HUES6 (cell line): ENCODE measurements at regions not wholly inside any gene's neighbourhood (a gene's known extent, or its start where the extent isn't known, plus 50 kb on each side); places are given as distances from the start of the nearest gene placed in this dataset.

ENCODE experiments used
- H3K27ac ChIP-seq: 2 replicates; pipeline ENCODE4 v1.7.0; 2013; ENCODE audit warnings: low read depth, mild to moderate bottlenecking, low read length, inconsistent platforms
- H3K27me3 ChIP-seq: 2 replicates; pipeline ENCODE4 v1.6.1; 2013; ENCODE audit warnings: low read length; ENCODE audit not compliant: control insufficient read depth, insufficient read depth
- H3K36me3 ChIP-seq: 2 replicates; pipeline ENCODE4 v1.6.1; 2013; ENCODE audit warnings: low read length; ENCODE audit not compliant: control insufficient read depth, insufficient read depth
- H3K4me1 ChIP-seq: 2 replicates; pipeline ENCODE4 v1.6.1; 2013; ENCODE audit warnings: low read length; ENCODE audit not compliant: control insufficient read depth, insufficient read depth
- H3K4me3 ChIP-seq: 2 replicates; pipeline ENCODE4 v1.5.1; 2013; ENCODE audit warnings: low read depth, low read length
- H3K9ac ChIP-seq: one replicate; pipeline ENCODE4 v1.6.1; 2013; ENCODE audit warnings: mild to moderate bottlenecking, low read length
- H3K9me3 ChIP-seq: 2 replicates; pipeline ENCODE4 v1.6.1; 2013; ENCODE audit warnings: low read depth, low read length; ENCODE audit not compliant: control insufficient read depth, insufficient read depth

DNA sequence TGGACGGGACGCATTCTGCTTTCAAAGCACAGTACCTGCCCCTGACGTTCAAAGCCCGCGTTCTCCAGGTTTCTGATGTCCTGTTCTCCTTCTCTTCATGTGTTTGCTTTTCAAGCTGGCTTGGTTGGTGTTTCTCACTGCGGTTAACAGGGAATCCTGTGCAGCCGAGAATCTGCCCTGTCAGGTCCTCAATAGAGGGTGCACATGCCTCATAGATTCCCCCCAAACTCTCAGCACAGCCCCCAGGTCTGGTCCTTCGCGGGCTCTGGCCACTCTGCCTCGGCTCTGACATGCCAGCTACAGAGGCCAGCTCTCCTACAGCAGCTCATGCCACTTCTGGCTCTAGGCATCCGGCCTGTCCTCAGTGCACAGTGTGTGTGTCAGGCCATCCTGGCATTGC is 1343.8 kb downstream of the TBC1D22A start:
- Histone ChIP-seq H3K36me3 (no peaks in the 10 kb centered on the region), H3K4me3 (no peak overlapping the region), H3K27ac (no peak overlapping the region), H3K4me1 (no peaks in the 10 kb centered on the region), H3K9ac (no peak overlapping the region), H3K9me3 (peaks cover 22% of the 10 kb centered on the region), H3K27me3 (no peaks in the 10 kb centered on the region)

- Histone ChIP-seq H3K36me3 (no peaks in the 10 kb centered on the region), H3K4me3 (no peak overlapping the region), H3K9me3 (peaks cover 22% of the 10 kb centered on the region), H3K27me3 (no peaks in the 10 kb centered on the region), H3K4me1 (no peaks in the 10 kb centered on the region), H3K27ac (no peak overlapping the region), H3K9ac (no peak overlapping the region)
Measured at GRCh38 chr22:48105259-48105658, 1342.8 kb downstream of the TBC1D22A start.

GRCh38 chr22:48104766-48105165 is 1342.3 kb downstream of the TBC1D22A start:
- Histone ChIP-seq H3K36me3 (no peaks in the 10 kb centered on the region), H3K27me3 (no peaks in the 10 kb centered on the region), H3K9me3 (peaks cover 22% of the 10 kb centered on the region), H3K9ac (no peak overlapping the region), H3K4me3 (no peak overlapping the region), H3K27ac (no peak overlapping the region), H3K4me1 (no peaks in the 10 kb centered on the region)

DNA sequence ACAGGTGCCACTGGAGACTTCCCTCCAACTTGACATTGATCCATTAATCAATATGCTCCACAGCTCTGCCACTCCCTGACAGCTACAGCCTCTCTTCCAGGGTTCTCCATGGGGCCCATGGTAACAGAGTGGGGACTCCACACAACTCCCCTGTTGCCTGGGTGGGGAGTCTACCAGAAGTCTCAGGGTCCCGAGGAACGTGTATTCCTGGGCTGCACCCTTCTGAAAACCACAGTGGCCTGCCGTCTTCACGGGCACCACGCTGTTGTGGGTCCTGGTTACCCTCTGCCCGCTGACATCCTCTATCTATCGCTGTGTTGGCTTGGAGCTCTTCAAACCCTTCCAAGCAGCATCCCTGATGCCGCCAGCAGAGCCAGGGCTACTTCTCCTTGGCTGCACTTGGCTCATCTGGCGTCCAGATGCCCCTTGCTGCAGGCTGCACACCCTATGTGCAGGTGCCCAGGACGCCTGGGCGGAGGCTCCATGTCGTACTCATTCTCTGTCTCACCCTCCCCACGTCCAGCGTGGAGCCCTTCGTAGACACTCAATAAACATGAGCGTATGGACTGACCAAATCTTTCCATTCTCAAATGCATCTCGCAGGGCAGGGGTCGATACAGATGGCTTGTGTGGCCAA is 1341.8 kb downstream of the TBC1D22A start:
- H3K9me3 ChIP-seq, result peaks cover 22% of the 10 kb centered on the region
- no peaks in the 10 kb centered on the region for H3K36me3 ChIP-seq
- no peaks in the 10 kb centered on the region for H3K4me1 ChIP-seq
- H3K27me3 ChIP-seq, result no peaks in the 10 kb centered on the region
- no peak overlapping the region for H3K9ac ChIP-seq
- H3K4me3 ChIP-seq, result no peak overlapping the region
- H3K27ac ChIP-seq, result no peak overlapping the region

DNA sequence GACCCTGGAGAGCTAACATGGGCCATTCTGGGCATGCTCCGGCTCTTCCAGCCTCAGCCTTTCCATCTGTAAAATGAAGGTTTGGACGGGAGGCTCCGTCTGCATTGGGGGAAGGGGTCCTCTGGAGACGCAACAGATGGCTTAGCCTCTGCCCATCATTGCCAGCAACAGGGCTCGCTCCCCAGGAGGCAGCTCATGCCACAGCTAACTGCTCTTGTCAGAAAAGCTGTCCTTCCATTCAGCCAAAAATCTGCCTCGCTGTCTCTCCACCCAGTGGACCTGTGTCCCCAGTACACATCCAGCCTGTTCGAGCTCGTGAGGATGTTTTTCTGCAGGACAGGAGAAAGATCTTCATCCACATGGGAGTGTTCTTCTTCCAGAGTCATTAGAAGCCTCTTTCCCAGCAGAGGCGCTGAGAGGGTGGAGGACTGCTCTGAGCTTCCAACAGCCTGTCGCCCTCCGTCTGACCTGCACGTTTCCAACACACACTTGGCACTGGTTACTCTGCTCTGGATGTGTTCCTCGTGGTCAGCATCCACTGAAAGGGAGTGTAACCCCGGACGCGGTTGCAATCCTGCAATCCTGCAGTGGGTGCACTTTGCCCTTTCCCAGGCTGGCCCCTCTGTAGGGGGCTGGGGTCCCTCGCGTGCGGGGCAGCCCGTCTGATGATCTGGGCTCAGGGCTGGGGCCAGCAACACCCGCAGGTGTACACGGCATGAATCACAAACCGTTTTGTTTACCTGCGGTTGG is 1340.9 kb downstream of the TBC1D22A start:
- Histone ChIP-seq H3K27me3 (no peaks in the 10 kb centered on the region), H3K9ac (no peak overlapping the region), H3K27ac (no peak overlapping the region), H3K4me3 (no peak overlapping the region), H3K4me1 (no peaks in the 10 kb centered on the region), H3K36me3 (no peaks in the 10 kb centered on the region), H3K9me3 (peaks cover 15% of the 10 kb centered on the region)

- H3K27me3 ChIP-seq, result no peaks in the 10 kb centered on the region
- no peaks in the 10 kb centered on the region for H3K36me3 ChIP-seq
- H3K27ac ChIP-seq, result no peak overlapping the region
- no peaks in the 10 kb centered on the region for H3K4me1 ChIP-seq
- H3K9ac ChIP-seq, result no peak overlapping the region
- peaks cover 14% of the 10 kb centered on the region for H3K9me3 ChIP-seq
- no peak overlapping the region for H3K4me3 ChIP-seq
Measured at GRCh38 chr22:48102581-48102980, 1340.1 kb downstream of the TBC1D22A start.

DNA sequence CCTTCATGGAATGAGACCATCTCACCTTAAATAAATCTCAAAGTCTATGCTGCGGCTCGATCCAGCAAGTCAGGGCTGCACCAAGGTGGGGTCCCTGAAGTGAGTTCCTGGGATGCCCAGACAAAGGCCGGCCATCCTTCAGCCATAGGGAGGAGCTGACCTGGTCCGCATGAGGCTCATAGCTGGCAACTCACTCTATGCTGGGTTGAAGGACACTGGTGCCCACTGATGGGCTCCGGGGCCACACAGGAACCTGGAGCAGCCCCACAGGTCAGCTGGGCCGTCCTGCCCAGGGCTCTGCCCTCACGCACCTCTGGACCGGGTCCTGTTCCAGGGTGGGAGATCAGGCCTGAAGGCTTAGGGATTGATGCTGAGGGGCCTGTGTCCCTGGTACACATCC is 1339.3 kb downstream of the TBC1D22A start:
- Histone ChIP-seq H3K36me3 (no peaks in the 10 kb centered on the region), H3K4me1 (peaks cover 6% of the 10 kb centered on the region; the same call in 1 of the 2 replicates), H3K27ac (no peak overlapping the region), H3K4me3 (no peak overlapping the region), H3K9me3 (peaks cover 14% of the 10 kb centered on the region), H3K9ac (no peak overlapping the region), H3K27me3 (no peaks in the 10 kb centered on the region)

- H3K27ac ChIP-seq, result no peak overlapping the region
- no peak overlapping the region for H3K4me3 ChIP-seq
- no peaks in the 10 kb centered on the region for H3K36me3 ChIP-seq
- H3K27me3 ChIP-seq, result no peaks in the 10 kb centered on the region
- H3K9me3 ChIP-seq, result peaks cover 14% of the 10 kb centered on the region
- H3K9ac ChIP-seq, result no peak overlapping the region
- peaks cover 9% of the 10 kb centered on the region; the same call in 1 of the 2 replicates for H3K4me1 ChIP-seq
Measured at GRCh38 chr22:48100685-48101417, 1338.4 kb downstream of the TBC1D22A start.

DNA sequence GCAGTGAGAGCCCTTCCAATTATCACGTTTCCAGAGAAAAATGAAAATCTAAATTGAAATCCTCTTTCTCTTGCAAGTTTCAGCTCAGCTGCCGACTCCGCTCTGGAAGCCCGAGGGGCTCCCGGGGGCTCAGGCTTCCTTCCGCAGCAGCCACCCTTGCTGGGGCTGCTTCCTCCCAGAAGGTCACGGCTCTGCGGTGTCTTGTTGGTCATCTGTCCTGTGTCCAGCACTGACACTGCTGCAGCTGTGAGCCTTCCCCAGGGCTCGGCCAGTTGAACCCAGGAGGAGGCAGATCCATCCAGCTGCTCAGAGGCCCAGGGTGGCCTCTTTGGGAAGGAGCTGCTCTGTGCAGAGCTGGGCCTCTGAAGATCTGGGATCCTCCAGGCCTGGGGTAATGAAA is 1337.2 kb downstream of the TBC1D22A start:
- peaks cover 14% of the 10 kb centered on the region for H3K9me3 ChIP-seq
- H3K9ac ChIP-seq, result no peak overlapping the region
- no peaks in the 10 kb centered on the region for H3K27me3 ChIP-seq
- H3K36me3 ChIP-seq, result no peaks in the 10 kb centered on the region
- no peak overlapping the region for H3K27ac ChIP-seq
- peaks cover 9% of the 10 kb centered on the region; the same call in 1 of the 2 replicates for H3K4me1 ChIP-seq
- H3K4me3 ChIP-seq, result no peak overlapping the region

DNA sequence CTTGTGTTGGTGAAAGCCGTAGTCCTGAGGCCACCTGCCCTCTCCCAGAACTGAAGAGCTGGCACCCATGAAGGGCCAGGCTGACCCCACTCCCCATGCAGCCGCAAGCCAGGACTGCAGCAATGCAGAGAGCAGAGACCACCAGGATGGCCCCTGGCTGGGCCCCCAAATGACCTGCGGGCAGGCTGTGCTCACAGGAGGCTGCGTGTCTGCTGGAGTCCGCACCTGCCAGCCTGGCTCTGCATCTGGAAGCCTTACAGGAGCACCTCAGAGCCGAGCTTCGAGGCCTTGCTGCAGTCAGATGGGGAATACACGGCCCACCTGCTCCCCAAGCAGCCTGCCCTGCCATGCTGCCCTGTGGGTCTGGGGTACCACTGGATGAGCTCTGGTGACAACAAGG is 1336.8 kb downstream of the TBC1D22A start:
- Histone ChIP-seq H3K4me1 (peaks cover 9% of the 10 kb centered on the region; the same call in 1 of the 2 replicates), H3K9ac (no peak overlapping the region), H3K27me3 (no peaks in the 10 kb centered on the region), H3K36me3 (no peaks in the 10 kb centered on the region), H3K4me3 (no peak overlapping the region), H3K27ac (no peak overlapping the region), H3K9me3 (peaks cover 14% of the 10 kb centered on the region)

DNA sequence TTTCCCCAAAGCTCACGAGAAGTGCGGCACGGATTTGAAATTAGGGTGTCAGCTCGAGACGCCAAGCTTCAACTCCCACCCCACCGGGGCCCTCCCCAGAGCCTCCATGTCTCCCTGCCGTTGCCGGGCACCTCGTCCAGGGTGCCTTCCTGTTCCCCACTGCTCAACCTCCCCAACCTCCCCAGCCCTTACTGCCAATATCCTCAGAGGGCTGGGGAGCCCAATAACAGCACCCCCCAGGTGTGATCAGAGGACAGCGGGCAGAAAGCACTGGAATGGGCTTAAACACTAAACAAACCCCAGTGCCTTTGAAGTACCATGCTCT is 1336.4 kb downstream of the TBC1D22A start:
- H3K4me1 ChIP-seq, result peaks cover 9% of the 10 kb centered on the region; the same call in 1 of the 2 replicates
- H3K27ac ChIP-seq, result no peak overlapping the region
- no peak overlapping the region for H3K9ac ChIP-seq
- H3K4me3 ChIP-seq, result no peak overlapping the region
- no peaks in the 10 kb centered on the region for H3K27me3 ChIP-seq
- H3K9me3 ChIP-seq, result peaks cover 14% of the 10 kb centered on the region
- no peaks in the 10 kb centered on the region for H3K36me3 ChIP-seq
